K562 (cell line): ENCODE measurements at regions not wholly inside any gene's neighbourhood (a gene's known extent, or its start where the extent isn't known, plus 50 kb on each side); places are given as distances from the start of the nearest gene placed in this dataset.

Experiments used
- ARHGAP35 ChIP-seq: fragments of 450-650 bp; IDR thresholded peaks from 2 replicates; pipeline ENCODE4 v1.6.1; 2018; ENCODE audit not compliant: partially characterized antibody
- ARNT ChIP-seq, 2 experiments: fragments of 450-650 bp; IDR thresholded peaks; 2 replicates each; pipeline ENCODE4 v1.6.1; 2016; ENCODE audit warnings: mild to moderate bottlenecking in 1 of 2
- C11orf30 ChIP-seq: fragments of 450-650 bp; IDR thresholded peaks from 2 replicates; pipeline ENCODE4 v1.6.1; 2016; ENCODE audit warnings: low read depth, mild to moderate bottlenecking
- CCNT2 ChIP-seq: IDR thresholded peaks from 2 replicates; pipeline ENCODE4 v1.6.1; 2011; ENCODE audit warnings: borderline replicate concordance, low read depth, mild to moderate bottlenecking, moderate library complexity, mixed read lengths, low read length; ENCODE audit not compliant: insufficient read length; ENCODE audit errors: extremely low read depth
- HDAC6 ChIP-seq: IDR thresholded peaks from 2 replicates; pipeline ENCODE4 v1.6.1; 2012; ENCODE audit warnings: low read depth, mild to moderate bottlenecking, control low read depth, inconsistent platforms, low read length, moderate library complexity
- HNRNPL ChIP-seq: fragments of 200-400 bp; formaldehyde crosslinking; IDR thresholded peaks from 2 replicates; pipeline ENCODE4 v1.6.1; 2017; ENCODE audit warnings: low read depth, mild to moderate bottlenecking, low read length
- KAT7 ChIP-seq: sonication (generic); formaldehyde crosslinking; IDR thresholded peaks from 2 replicates; pipeline ENCODE4 v1.8.0; 2022; ENCODE audit warnings: missing genetic modification reagents, mild to moderate bottlenecking, borderline replicate concordance
- MAFG ChIP-seq: fragments of 450-650 bp; conservative IDR thresholded peaks from 2 replicates; pipeline ENCODE4 v1.6.1; 2016; ENCODE audit warnings: missing genetic modification characterization, missing compliant biosample characterization
- NFE2L1 ChIP-seq: fragments of 450-650 bp; IDR thresholded peaks from 2 replicates; pipeline ENCODE4 v1.6.1; 2016; ENCODE audit warnings: missing genetic modification characterization, low read depth, mild to moderate bottlenecking, missing compliant biosample characterization, moderate library complexity, borderline replicate concordance
- POLR2B ChIP-seq: fragments of 450-650 bp; IDR thresholded peaks from 2 replicates; pipeline ENCODE4 v1.6.1; 2018; ENCODE audit warnings: low read depth; ENCODE audit not compliant: partially characterized antibody
- RAD21 ChIP-seq, 2 experiments: fragments of 250-450 bp in 1 of 2; fragments of 450-650 bp in 1 of 2; sonication (Bioruptor Pico) in 1 of 2; formaldehyde crosslinking in 1 of 2; IDR thresholded peaks in 1 of 2; conservative IDR thresholded peaks in 1 of 2; 2 replicates each; pipeline versions ENCODE4 v1.4.0 to v1.8.0; 2020 to 2022; ENCODE audit warnings: mild to moderate bottlenecking in 2 of 2, moderate library complexity in 1 of 2
- SAP30 ChIP-seq: fragments of 200-600 bp; sonication (generic); IDR thresholded peaks from 2 replicates; pipeline ENCODE4 v1.6.1; 2012; ENCODE audit warnings: borderline replicate concordance, low read depth, mild to moderate bottlenecking, moderate library complexity, low read length, control low read depth, inconsistent platforms; ENCODE audit not compliant: insufficient read depth, poor library complexity, severe bottlenecking
- SMAD4 ChIP-seq: fragments of 250-450 bp; sonication (Bioruptor Pico); conservative IDR thresholded peaks from 2 replicates; pipeline ENCODE4 v1.8.0; 2021; ENCODE audit warnings: inconsistent platforms, mild to moderate bottlenecking, moderate library complexity
- SRSF1 ChIP-seq: fragments of 200-400 bp; formaldehyde crosslinking; IDR thresholded peaks from 2 replicates; pipeline ENCODE4 v1.6.1; 2017; ENCODE audit warnings: mild to moderate bottlenecking, low read depth, low read length, moderate library complexity
- ZNF3 ChIP-seq: fragments of 250-450 bp; sonication (Bioruptor Pico); IDR thresholded peaks from 2 replicates; pipeline ENCODE4 v1.5.0; 2021; ENCODE audit warnings: mild to moderate bottlenecking, moderate library complexity
- ZNF609 ChIP-seq: sonication (generic); formaldehyde crosslinking; IDR thresholded peaks from 2 replicates; pipeline ENCODE4 v1.8.1; 2023; ENCODE audit warnings: missing genetic modification reagents, mild to moderate bottlenecking, borderline replicate concordance
- TF ChIP-seq, protein P1 (sequence below): fragments of 200-800 bp; sonication (Bioruptor generic); IDR thresholded peaks from 2 replicates; pipeline ENCODE4 v1.6.1; 2016; ENCODE audit warnings: missing genetic modification characterization, missing compliant biosample characterization

- TF ChIP-seq ZNF609 (no peak), MAFG (peak; percentile 83), HNRNPL (no peak), SRSF1 (no peak), NFE2L1 (peak; percentile 95), ARNT (IDR thresholded peaks at IDR 0.05) (peak; percentile 80 to 84), HDAC6 (no peak), C11orf30 (no peak), KAT7 (CRISPR knock-in tag) (no peak), ZNF3 (peak; percentile 92), SAP30 (no peak), ARHGAP35 (no peak), RAD21 (CRISPR knock-in tag; conservative IDR thresholded peaks at IDR 0.05 in 1 of 2, IDR thresholded peaks at IDR 0.05 in 1 of 2) (peak; percentile 28 to 78; a peak in 3 of 4 replicates), SMAD4 (CRISPR knock-in tag) (peak; percentile 100), POLR2B (no peak), CCNT2 (peak; percentile 75)
- TF ChIP-seq, protein P1, sequence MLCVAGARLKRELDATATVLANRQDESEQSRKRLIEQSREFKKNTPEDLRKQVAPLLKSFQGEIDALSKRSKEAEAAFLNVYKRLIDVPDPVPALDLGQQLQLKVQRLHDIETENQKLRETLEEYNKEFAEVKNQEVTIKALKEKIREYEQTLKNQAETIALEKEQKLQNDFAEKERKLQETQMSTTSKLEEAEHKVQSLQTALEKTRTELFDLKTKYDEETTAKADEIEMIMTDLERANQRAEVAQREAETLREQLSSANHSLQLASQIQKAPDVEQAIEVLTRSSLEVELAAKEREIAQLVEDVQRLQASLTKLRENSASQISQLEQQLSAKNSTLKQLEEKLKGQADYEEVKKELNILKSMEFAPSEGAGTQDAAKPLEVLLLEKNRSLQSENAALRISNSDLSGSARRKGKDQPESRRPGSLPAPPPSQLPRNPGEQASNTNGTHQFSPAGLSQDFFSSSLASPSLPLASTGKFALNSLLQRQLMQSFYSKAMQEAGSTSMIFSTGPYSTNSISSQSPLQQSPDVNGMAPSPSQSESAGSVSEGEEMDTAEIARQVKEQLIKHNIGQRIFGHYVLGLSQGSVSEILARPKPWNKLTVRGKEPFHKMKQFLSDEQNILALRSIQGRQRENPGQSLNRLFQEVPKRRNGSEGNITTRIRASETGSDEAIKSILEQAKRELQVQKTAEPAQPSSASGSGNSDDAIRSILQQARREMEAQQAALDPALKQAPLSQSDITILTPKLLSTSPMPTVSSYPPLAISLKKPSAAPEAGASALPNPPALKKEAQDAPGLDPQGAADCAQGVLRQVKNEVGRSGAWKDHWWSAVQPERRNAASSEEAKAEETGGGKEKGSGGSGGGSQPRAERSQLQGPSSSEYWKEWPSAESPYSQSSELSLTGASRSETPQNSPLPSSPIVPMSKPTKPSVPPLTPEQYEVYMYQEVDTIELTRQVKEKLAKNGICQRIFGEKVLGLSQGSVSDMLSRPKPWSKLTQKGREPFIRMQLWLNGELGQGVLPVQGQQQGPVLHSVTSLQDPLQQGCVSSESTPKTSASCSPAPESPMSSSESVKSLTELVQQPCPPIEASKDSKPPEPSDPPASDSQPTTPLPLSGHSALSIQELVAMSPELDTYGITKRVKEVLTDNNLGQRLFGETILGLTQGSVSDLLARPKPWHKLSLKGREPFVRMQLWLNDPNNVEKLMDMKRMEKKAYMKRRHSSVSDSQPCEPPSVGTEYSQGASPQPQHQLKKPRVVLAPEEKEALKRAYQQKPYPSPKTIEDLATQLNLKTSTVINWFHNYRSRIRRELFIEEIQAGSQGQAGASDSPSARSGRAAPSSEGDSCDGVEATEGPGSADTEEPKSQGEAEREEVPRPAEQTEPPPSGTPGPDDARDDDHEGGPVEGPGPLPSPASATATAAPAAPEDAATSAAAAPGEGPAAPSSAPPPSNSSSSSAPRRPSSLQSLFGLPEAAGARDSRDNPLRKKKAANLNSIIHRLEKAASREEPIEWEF (CRISPR knock-in tag), result peak; percentile 92
Observed at GRCh38 chr16:65769055-65769465, 597.4 kb upstream of the CDH5 start (continued).
